ENCODE measurements at regions not wholly inside any gene's neighbourhood (a gene's known extent, or its start where the extent isn't known, plus 50 kb on each side); places are given as distances from the start of the nearest gene placed in this dataset.

GRCh38 chr3:30268288-30268687 lies 338.1 kb upstream of the TGFBR2 start:
- ChIA-PET POLR2A (ENCODE audit: partially characterized antibody) (no interaction called here), CTCF (ENCODE audit: partially characterized antibody) (interaction anchor here (0.6 kb wide), 1 partner anchor 94 kb away, joined by 3 read pairs; no protein-coding TSS in a partner anchor)
- FAIRE-seq (no peak), DNase-seq (ENCODE audit: low read depth in 1 of 2, low spot score in 2 of 2) (no peak)
- no peak overlapping the region for H2BK120ac ChIP-seq (replicated peaks; ENCODE audit: low read depth, low read length)
- TF ChIP-seq EZH2 (IDR thresholded peaks at IDR 0.05; ENCODE audit: low read depth, low read length, severe bottlenecking) = no peak
- TF ChIP-seq MAX (IDR thresholded peaks at IDR 0.05) = no peak
- TF ChIP-seq, protein P1, sequence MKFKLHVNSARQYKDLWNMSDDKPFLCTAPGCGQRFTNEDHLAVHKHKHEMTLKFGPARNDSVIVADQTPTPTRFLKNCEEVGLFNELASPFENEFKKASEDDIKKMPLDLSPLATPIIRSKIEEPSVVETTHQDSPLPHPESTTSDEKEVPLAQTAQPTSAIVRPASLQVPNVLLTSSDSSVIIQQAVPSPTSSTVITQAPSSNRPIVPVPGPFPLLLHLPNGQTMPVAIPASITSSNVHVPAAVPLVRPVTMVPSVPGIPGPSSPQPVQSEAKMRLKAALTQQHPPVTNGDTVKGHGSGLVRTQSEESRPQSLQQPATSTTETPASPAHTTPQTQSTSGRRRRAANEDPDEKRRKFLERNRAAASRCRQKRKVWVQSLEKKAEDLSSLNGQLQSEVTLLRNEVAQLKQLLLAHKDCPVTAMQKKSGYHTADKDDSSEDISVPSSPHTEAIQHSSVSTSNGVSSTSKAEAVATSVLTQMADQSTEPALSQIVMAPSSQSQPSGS (IDR thresholded peaks at IDR 0.05; ENCODE audit: low read length) = no peak
- TF ChIP-seq HDAC2 (IDR thresholded peaks at IDR 0.05; ENCODE audit: borderline replicate concordance in 1 of 2, low read depth in 2 of 2, low read length in 2 of 2) = no peak
- TF ChIP-seq GABPA (IDR thresholded peaks at IDR 0.05; ENCODE audit: borderline replicate concordance, insufficient read depth, low read length) = no peak
- TF ChIP-seq GTF2F1 (IDR thresholded peaks at IDR 0.05; ENCODE audit: borderline replicate concordance, low read depth, low read length) = no peak
- TF ChIP-seq RFX5 (IDR thresholded peaks at IDR 0.05; ENCODE audit: borderline replicate concordance, low read depth, low read length) = no peak
- no peak for TF ChIP-seq TAF1 (IDR thresholded peaks at IDR 0.05; ENCODE audit: low read depth, low read length)
- no peak for TF ChIP-seq SP2 (IDR thresholded peaks at IDR 0.05; ENCODE audit: low read length)
- TF ChIP-seq JUND (IDR thresholded peaks at IDR 0.05; ENCODE audit: low read length) = no peak
- no peak for TF ChIP-seq RXRA (IDR thresholded peaks at IDR 0.05; ENCODE audit: insufficient read depth, low read depth, low read length)
- TF ChIP-seq YY1 (IDR thresholded peaks at IDR 0.05; ENCODE audit: low read depth, low read length) = no peak
- H2BK12ac ChIP-seq (ENCODE audit: low read depth, low read length) = no peak overlapping the region
- H4K5ac ChIP-seq (ENCODE audit: insufficient read length, low read depth, low read length) = no peak overlapping the region
- no peaks in the 10 kb centered on the region for H3K9me3 ChIP-seq (ENCODE audit: insufficient read depth in 2 of 2, low read depth in 1 of 2, low read length in 1 of 2)
- H3K4ac ChIP-seq (replicated peaks; ENCODE audit: insufficient read length, low read depth, low read length) = no peak overlapping the region
- no peak overlapping the region for H3K4me2 ChIP-seq (ENCODE audit: insufficient read depth in 1 of 2, low read depth in 2 of 2, low read length in 2 of 2)
- no peaks in the 10 kb centered on the region for H3K79me2 ChIP-seq (ENCODE audit: control insufficient read depth in 1 of 2, insufficient read depth in 2 of 2, low read length in 2 of 2)
- no peaks in the 10 kb centered on the region for H4K20me1 ChIP-seq (replicated peaks in 1 of 2; ENCODE audit: control insufficient read depth in 1 of 2, insufficient read depth in 2 of 2, low read length in 2 of 2)
- H2BK5ac ChIP-seq (ENCODE audit: low read depth, low read length) = no peak overlapping the region
- H3K27ac ChIP-seq (ENCODE audit: low read depth, low read length) = no peak overlapping the region
- no peak overlapping the region for H4K8ac ChIP-seq (ENCODE audit: extremely low read depth, insufficient read depth, low read length)
- no peak overlapping the region for H2BK20ac ChIP-seq (ENCODE audit: low read length)
- H3K9ac ChIP-seq (replicated peaks in 1 of 4; ENCODE audit: extremely low read depth in 1 of 4, low read depth in 3 of 4, low read length in 3 of 4) = no peak overlapping the region
- H2AK5ac ChIP-seq (ENCODE audit: low read depth, low read length) = no peak overlapping the region
- H3K23me2 ChIP-seq (ENCODE audit: low read depth, low read length) = no peaks in the 10 kb centered on the region; the same call in 1 of the 2 replicates
- no peak overlapping the region for H2BK15ac ChIP-seq (ENCODE audit: low read length)
- no peak overlapping the region for H2AFZ ChIP-seq (ENCODE audit: low read length)
- WGBS, 2 experiments (ENCODE audit: extremely low coverage in 1 of 2, insufficient coverage in 1 of 2, insufficient read length in 1 of 2, insufficient replicate concordance in 2 of 2, low coverage in 1 of 2, low lambda C conversion rate in 2 of 2, missing lambda C conversion rate in 1 of 2) = 70% methylated on average over 4 of the region's 4 CpGs; no CpG with 5 or more reads in 1 of the 2 experiments
- H3K36me3 ChIP-seq (ENCODE audit: control insufficient read depth in 2 of 4, insufficient read depth in 4 of 4, low read length in 3 of 4) = no peaks in the 10 kb centered on the region
- H3K18ac ChIP-seq (ENCODE audit: extremely low read depth, low read length) = no peak overlapping the region
- H3K56ac ChIP-seq (replicated peaks; ENCODE audit: insufficient read length, low read depth, low read length) = no peak overlapping the region
- H3K27me3 ChIP-seq (replicated peaks in 1 of 4; ENCODE audit: control insufficient read depth in 3 of 4, extremely low read depth in 1 of 4, insufficient read depth in 3 of 4, low read length in 3 of 4) = no peaks in the 10 kb centered on the region
- no peaks in the 10 kb centered on the region for H3K4me1 ChIP-seq (replicated peaks in 1 of 4; ENCODE audit: control insufficient read depth in 3 of 4, insufficient read depth in 4 of 4, low read length in 3 of 4)
- no peak overlapping the region for H4K91ac ChIP-seq (replicated peaks; ENCODE audit: insufficient read length, low read length)
- no peak overlapping the region for H3K14ac ChIP-seq (ENCODE audit: insufficient read length)
- H3K4me3 ChIP-seq (ENCODE audit: extremely low read depth in 1 of 4, insufficient read depth in 2 of 4, low read depth in 3 of 4, low read length in 4 of 4) = no peak overlapping the region
- H3K79me1 ChIP-seq (ENCODE audit: low read depth, low read length) = no peaks in the 10 kb centered on the region
- H3K23ac ChIP-seq (ENCODE audit: insufficient read length) = no peak overlapping the region
